ENCODE measurements at regions not wholly inside any gene's neighbourhood (a gene's known extent, or its start where the extent isn't known, plus 50 kb on each side); places are given as distances from the start of the nearest gene placed in this dataset.

DNA sequence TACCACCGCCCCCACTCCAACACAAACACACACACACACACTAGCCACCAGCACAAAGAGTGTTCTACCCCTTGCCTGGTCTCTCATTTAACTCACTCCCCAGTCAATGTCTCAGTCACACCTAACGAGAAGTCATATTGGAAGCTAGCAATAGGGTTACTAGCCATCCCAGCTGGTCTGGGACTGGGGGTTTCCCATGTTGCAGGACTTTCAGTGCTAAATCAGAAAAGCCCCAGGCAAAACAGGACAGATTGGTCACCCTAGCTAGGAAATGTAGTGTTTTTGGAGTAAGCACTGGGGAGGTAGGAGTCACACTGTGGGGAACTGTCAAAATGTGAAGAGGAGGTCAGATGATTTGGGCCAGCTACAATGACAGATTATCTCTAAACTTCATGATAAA lies 158.1 kb downstream of the UNC5CL start:
- Histone ChIP-seq H3K27me3 (ENCODE audit: control insufficient read depth in 2 of 2, insufficient read depth in 2 of 2, low read length in 2 of 2) (no peaks in the 10 kb centered on the region; a peak in 1 of 5 replicates), H3K27ac (ENCODE audit: extremely low read depth, low read depth, low read length) (no peak overlapping the region), H3K36me3 (ENCODE audit: control insufficient read depth, insufficient read depth, low read length) (no peaks in the 10 kb centered on the region), H3K4me1 (replicated peaks in 1 of 2; ENCODE audit: control insufficient read depth in 2 of 2, insufficient read depth in 2 of 2, low read length in 2 of 2) (no peaks in the 10 kb centered on the region), H3K79me2 (ENCODE audit: control insufficient read depth, insufficient read depth, low read length) (no peaks in the 10 kb centered on the region), H3K4me3 (no peak overlapping the region), H3K9ac (ENCODE audit: insufficient read depth in 1 of 2, low read depth in 2 of 2, low read length in 2 of 2) (no peak overlapping the region), H3K4me2 (ENCODE audit: insufficient read depth, low read length) (no peak overlapping the region), H3K9me1 (ENCODE audit: control insufficient read depth, insufficient read depth, low read length) (no peaks in the 10 kb centered on the region), H3K9me3 (replicated peaks; ENCODE audit: control insufficient read depth, insufficient read depth, low read depth, low read length) (no peaks in the 10 kb centered on the region), H4K20me1 (replicated peaks; ENCODE audit: control insufficient read depth, insufficient read depth, low read length) (no peaks in the 10 kb centered on the region), H2AFZ (ENCODE audit: low read depth, low read length) (no peak overlapping the region)
- WGBS (ENCODE audit: insufficient coverage, low coverage, missing lambda C conversion rate): 0% methylated on average over 2 of the region's 2 CpGs
- no peak for TF ChIP-seq XRCC5 (IDR thresholded peaks at IDR 0.05; ENCODE audit: low read depth, low read length)
- TF ChIP-seq ZC3H11A (IDR thresholded peaks at IDR 0.05; ENCODE audit: low read depth, low read length): no peak
- TF ChIP-seq CBX1 (IDR thresholded peaks at IDR 0.05; ENCODE audit: low read depth): no peak
- TF ChIP-seq HMGN3 (IDR thresholded peaks at IDR 0.05; ENCODE audit: borderline replicate concordance, extremely low read depth, insufficient read length, low read depth, low read length): no peak
- peak; percentile 58 for TF ChIP-seq NFIC (IDR thresholded peaks at IDR 0.05)
- BruUV-seq (replicated peaks): no TSS peak
- in situ Hi-C loops (cut with MboI) (no loop called here), intact Hi-C loops (cut with micrococcal nuclease) (no loop called here)
- ChIA-PET POLR2A (interaction anchor here (0.6 to 1.8 kb wide), 3 partner anchors 8 to 366 kb away, joined by 3 to 4 read pairs (median 3); no protein-coding TSS in a partner anchor), CTCF (ENCODE audit: low intra/inter-chr PET ratio) (no interaction called here)
- ATAC-seq (no peak), FAIRE-seq (no peak), DNase-seq (ENCODE audit: extremely low read depth in 1 of 4, low spot score in 3 of 4) (no peak)

DNA sequence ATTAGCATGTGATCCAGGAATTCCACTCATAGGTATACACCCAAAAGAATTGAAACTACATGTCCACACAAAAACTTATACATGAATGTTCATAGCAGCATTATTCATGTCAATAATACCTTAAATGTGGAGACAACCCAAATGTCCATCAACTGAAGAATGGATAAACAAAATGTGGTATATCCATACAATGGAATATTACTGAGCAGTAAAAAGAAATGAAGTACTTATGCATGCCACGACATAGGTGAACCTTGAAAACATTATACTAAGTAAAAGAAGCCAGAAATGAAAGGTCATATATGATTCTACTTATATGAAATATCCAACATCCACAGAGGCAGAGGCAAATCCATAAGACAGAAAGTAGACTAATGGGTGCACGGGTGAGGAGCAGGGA lies 159.9 kb downstream of the UNC5CL start:
- Histone ChIP-seq H3K4me1 (replicated peaks in 1 of 2; ENCODE audit: control insufficient read depth in 2 of 2, insufficient read depth in 2 of 2, low read length in 2 of 2) (no peaks in the 10 kb centered on the region), H3K4me2 (ENCODE audit: insufficient read depth, low read length) (no peak overlapping the region), H3K9me1 (ENCODE audit: control insufficient read depth, insufficient read depth, low read length) (no peaks in the 10 kb centered on the region), H3K9me3 (replicated peaks; ENCODE audit: control insufficient read depth, insufficient read depth, low read depth, low read length) (no peaks in the 10 kb centered on the region), H3K27ac (ENCODE audit: extremely low read depth, low read depth, low read length) (no peak overlapping the region), H3K36me3 (ENCODE audit: control insufficient read depth, insufficient read depth, low read length) (no peaks in the 10 kb centered on the region), H3K79me2 (ENCODE audit: control insufficient read depth, insufficient read depth, low read length) (no peaks in the 10 kb centered on the region), H3K27me3 (ENCODE audit: control insufficient read depth in 2 of 2, insufficient read depth in 2 of 2, low read length in 2 of 2) (no peaks in the 10 kb centered on the region; a peak in 1 of 5 replicates), H3K9ac (ENCODE audit: insufficient read depth in 1 of 2, low read depth in 2 of 2, low read length in 2 of 2) (no peak overlapping the region), H2AFZ (ENCODE audit: low read depth, low read length) (no peak overlapping the region), H3K4me3 (no peak overlapping the region), H4K20me1 (replicated peaks; ENCODE audit: control insufficient read depth, insufficient read depth, low read length) (0 out of 2 replicates have a peak, but pooled peaks cover 4% of the 10 kb centered on the region)
- WGBS (ENCODE audit: insufficient coverage, low coverage, missing lambda C conversion rate): 4% methylated on average over 2 of the region's 2 CpGs
- BruUV-seq (replicated peaks): no TSS peak
- DNase-seq (ENCODE audit: extremely low read depth in 1 of 4, low spot score in 3 of 4): no peak
- no peak for FAIRE-seq
- ChIA-PET CTCF (ENCODE audit: low intra/inter-chr PET ratio) (no interaction called here), POLR2A (no interaction called here)
- in situ Hi-C loops (cut with MboI): no loop called here
- intact Hi-C loops (cut with micrococcal nuclease): no loop called here
- no peak for ATAC-seq
- no peak for TF ChIP-seq RCOR1 (IDR thresholded peaks at IDR 0.05; ENCODE audit: borderline replicate concordance in 1 of 2, low read depth in 2 of 2, low read length in 2 of 2)
- TF ChIP-seq, protein P1, sequence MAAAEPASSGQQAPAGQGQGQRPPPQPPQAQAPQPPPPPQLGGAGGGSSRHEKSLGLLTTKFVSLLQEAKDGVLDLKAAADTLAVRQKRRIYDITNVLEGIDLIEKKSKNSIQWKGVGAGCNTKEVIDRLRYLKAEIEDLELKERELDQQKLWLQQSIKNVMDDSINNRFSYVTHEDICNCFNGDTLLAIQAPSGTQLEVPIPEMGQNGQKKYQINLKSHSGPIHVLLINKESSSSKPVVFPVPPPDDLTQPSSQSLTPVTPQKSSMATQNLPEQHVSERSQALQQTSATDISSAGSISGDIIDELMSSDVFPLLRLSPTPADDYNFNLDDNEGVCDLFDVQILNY (CRISPR knock-in tag; IDR thresholded peaks at IDR 0.05): no peak
- no peak for TF ChIP-seq SMC3 (conservative IDR thresholded peaks at IDR 0.05; ENCODE audit: insufficient read depth, low read depth, low read length)
- TF ChIP-seq, protein P2, sequence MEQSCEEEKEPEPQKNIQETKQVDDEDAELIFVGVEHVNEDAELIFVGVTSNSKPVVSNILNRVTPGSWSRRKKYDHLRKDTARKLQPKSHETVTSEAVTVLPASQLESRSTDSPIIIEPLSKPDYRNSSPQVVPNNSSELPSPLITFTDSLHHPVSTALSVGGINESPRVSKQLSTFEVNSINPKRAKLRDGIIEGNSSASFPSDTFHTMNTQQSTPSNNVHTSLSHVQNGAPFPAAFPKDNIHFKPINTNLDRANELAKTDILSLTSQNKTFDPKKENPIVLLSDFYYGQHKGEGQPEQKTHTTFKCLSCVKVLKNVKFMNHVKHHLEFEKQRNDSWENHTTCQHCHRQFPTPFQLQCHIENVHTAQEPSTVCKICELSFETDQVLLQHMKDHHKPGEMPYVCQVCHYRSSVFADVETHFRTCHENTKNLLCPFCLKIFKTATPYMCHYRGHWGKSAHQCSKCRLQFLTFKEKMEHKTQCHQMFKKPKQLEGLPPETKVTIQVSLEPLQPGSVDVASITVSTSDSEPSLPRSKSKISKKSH (CRISPR knock-in tag; IDR thresholded peaks at IDR 0.05): no peak
- no peak for TF ChIP-seq FOXK2 (conservative IDR thresholded peaks at IDR 0.05 in 1 of 2, IDR thresholded peaks at IDR 0.05 in 1 of 2; ENCODE audit: low read depth in 2 of 2)
- TF ChIP-seq, protein P3, sequence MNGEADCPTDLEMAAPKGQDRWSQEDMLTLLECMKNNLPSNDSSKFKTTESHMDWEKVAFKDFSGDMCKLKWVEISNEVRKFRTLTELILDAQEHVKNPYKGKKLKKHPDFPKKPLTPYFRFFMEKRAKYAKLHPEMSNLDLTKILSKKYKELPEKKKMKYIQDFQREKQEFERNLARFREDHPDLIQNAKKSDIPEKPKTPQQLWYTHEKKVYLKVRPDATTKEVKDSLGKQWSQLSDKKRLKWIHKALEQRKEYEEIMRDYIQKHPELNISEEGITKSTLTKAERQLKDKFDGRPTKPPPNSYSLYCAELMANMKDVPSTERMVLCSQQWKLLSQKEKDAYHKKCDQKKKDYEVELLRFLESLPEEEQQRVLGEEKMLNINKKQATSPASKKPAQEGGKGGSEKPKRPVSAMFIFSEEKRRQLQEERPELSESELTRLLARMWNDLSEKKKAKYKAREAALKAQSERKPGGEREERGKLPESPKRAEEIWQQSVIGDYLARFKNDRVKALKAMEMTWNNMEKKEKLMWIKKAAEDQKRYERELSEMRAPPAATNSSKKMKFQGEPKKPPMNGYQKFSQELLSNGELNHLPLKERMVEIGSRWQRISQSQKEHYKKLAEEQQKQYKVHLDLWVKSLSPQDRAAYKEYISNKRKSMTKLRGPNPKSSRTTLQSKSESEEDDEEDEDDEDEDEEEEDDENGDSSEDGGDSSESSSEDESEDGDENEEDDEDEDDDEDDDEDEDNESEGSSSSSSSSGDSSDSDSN (IDR thresholded peaks at IDR 0.05; ENCODE audit: borderline replicate concordance in 1 of 2, low read depth in 2 of 2, low read length in 2 of 2): no peak
- TF ChIP-seq SIRT6 (IDR thresholded peaks at IDR 0.05; ENCODE audit: low read depth, low read length): no peak
